A673 (cell line): ENCODE measurements at regions not wholly inside any gene's neighbourhood (a gene's known extent, or its start where the extent isn't known, plus 50 kb on each side); places are given as distances from the start of the nearest gene placed in this dataset.

Experiments used
- EZH2 ChIP-seq: fragments of 200-600 bp; sonication (generic); IDR thresholded peaks from 2 replicates; pipeline ENCODE4 v1.6.1; 2017; ENCODE audit warnings: borderline replicate concordance, low read depth, mild to moderate bottlenecking, mixed read lengths, antibody characterized with exemption, low read length; ENCODE audit not compliant: poor library complexity, severe bottlenecking
- TF ChIP-seq, protein P1 (sequence below): fragments of 300-800, 200-600 bp; sonication (generic); conservative IDR thresholded peaks from 2 replicates; pipeline ENCODE4 v1.5.1; 2017; ENCODE audit warnings: low read depth, mild to moderate bottlenecking, antibody characterized with exemption, low read length, moderate library complexity, mixed read lengths

DNA sequence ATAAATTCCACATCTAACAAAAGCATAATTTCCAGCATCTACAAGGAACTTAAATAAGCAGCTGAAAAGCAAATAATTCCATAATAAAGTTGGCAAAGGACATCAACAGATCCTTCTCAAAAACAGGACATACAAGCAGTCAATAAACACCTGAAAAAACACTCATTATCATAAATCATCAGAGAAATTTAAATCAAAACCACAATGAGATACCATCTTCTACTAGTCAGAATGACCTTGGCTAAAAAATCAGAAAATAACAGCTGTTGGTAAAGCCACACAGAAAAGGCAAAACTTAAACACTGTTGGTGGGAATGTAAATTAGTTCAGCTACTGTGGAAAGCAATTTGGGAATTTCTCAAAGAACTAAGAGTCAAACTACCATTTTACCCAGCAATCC is 1371.1 kb upstream of the ACO1 start:
- TF ChIP-seq, protein P1, sequence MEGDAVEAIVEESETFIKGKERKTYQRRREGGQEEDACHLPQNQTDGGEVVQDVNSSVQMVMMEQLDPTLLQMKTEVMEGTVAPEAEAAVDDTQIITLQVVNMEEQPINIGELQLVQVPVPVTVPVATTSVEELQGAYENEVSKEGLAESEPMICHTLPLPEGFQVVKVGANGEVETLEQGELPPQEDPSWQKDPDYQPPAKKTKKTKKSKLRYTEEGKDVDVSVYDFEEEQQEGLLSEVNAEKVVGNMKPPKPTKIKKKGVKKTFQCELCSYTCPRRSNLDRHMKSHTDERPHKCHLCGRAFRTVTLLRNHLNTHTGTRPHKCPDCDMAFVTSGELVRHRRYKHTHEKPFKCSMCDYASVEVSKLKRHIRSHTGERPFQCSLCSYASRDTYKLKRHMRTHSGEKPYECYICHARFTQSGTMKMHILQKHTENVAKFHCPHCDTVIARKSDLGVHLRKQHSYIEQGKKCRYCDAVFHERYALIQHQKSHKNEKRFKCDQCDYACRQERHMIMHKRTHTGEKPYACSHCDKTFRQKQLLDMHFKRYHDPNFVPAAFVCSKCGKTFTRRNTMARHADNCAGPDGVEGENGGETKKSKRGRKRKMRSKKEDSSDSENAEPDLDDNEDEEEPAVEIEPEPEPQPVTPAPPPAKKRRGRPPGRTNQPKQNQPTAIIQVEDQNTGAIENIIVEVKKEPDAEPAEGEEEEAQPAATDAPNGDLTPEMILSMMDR: no peak
- TF ChIP-seq EZH2: no peak
